Left ventricle myocardium inferior (tissue), 1 donor: ENCODE measurements at regions not wholly inside any gene's neighbourhood (a gene's known extent, or its start where the extent isn't known, plus 50 kb on each side); places are given as distances from the start of the nearest gene placed in this dataset.

Source experiments
- DNase-seq: peaks from one replicate; pipeline ENCODE4 v3.0.0-alpha.2; 2020
- H3K27ac ChIP-seq: fragments of 200-600 bp; replicated peaks from 2 replicates; pipeline ENCODE4 v1.8.0; 2021
- H3K27me3 ChIP-seq: fragments of 200-600 bp; 2 replicates; pipeline ENCODE4 v1.8.0; 2021; ENCODE audit warnings: low read depth
- H3K36me3 ChIP-seq: fragments of 200-600 bp; 2 replicates; pipeline ENCODE4 v1.8.0; 2021
- H3K4me1 ChIP-seq: fragments of 200-600 bp; 2 replicates; pipeline ENCODE4 v1.8.0; 2021
- H3K4me3 ChIP-seq: fragments of 200-600 bp; 2 replicates; pipeline ENCODE4 v1.8.0; 2021; ENCODE audit warnings: mild to moderate bottlenecking, moderate library complexity
- H3K9me3 ChIP-seq: fragments of 200-600 bp; replicated peaks from 2 replicates; pipeline ENCODE4 v1.8.0; 2021
- CTCF ChIP-seq: fragments of 200-600 bp; IDR thresholded peaks from 2 replicates; pipeline ENCODE4 v1.8.0; 2021; ENCODE audit warnings: antibody characterized with exemption, mild to moderate bottlenecking, borderline replicate concordance
- intact Hi-C: fragments of 100-400 bp; cut with micrococcal nuclease; formaldehyde crosslinking; loops from one replicate; pipeline ENCODE4 v1.11.0; 2022
- donor health status: DM: no; HTN: yes; CAD: no; lungs with severe emphysema.

GRCh38 chr15:31934821-31935220, 95.5 kb upstream of the CHRNA7 start:
- H3K27me3 ChIP-seq, result peaks cover 31% of the 10 kb centered on the region
- no peak overlapping the region for H3K4me3 ChIP-seq
- no peaks in the 10 kb centered on the region for H3K36me3 ChIP-seq
- H3K9me3 ChIP-seq, result no peaks in the 10 kb centered on the region
- H3K4me1 ChIP-seq, result no peaks in the 10 kb centered on the region
- H3K27ac ChIP-seq, result no peak overlapping the region
- DNase-seq, result no peak
- no peak for TF ChIP-seq CTCF
- intact Hi-C loops, result no loop called here

DNA sequence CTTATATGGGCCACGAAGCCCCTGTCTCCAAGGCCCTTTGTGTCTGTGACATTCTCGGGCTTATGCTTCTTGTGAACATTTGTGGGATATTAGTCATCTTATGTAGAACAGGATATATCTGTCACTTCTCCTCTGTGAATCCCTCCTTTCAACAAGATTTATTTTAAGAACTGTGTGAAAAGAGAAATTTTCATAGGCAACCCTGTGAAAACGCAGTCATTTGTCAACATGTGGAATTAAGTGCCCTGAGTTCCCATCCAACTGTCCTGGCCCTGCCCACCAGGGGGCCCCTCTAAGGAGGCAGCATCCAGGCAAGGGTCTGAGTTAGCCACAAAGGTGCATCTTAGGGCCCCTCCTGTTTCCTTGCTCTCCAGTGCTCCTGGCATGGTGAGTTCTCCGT, 76.8 kb upstream of the CHRNA7 start:
- peaks cover 28% of the 10 kb centered on the region for H3K27me3 ChIP-seq
- DNase-seq, result no peak
- H3K36me3 ChIP-seq, result no peaks in the 10 kb centered on the region
- no peak overlapping the region for H3K4me3 ChIP-seq
- intact Hi-C loops, result no loop called here
- H3K27ac ChIP-seq, result no peak overlapping the region
- no peak for TF ChIP-seq CTCF
- peaks cover 24% of the 10 kb centered on the region for H3K9me3 ChIP-seq
- H3K4me1 ChIP-seq, result no peaks in the 10 kb centered on the region

DNA sequence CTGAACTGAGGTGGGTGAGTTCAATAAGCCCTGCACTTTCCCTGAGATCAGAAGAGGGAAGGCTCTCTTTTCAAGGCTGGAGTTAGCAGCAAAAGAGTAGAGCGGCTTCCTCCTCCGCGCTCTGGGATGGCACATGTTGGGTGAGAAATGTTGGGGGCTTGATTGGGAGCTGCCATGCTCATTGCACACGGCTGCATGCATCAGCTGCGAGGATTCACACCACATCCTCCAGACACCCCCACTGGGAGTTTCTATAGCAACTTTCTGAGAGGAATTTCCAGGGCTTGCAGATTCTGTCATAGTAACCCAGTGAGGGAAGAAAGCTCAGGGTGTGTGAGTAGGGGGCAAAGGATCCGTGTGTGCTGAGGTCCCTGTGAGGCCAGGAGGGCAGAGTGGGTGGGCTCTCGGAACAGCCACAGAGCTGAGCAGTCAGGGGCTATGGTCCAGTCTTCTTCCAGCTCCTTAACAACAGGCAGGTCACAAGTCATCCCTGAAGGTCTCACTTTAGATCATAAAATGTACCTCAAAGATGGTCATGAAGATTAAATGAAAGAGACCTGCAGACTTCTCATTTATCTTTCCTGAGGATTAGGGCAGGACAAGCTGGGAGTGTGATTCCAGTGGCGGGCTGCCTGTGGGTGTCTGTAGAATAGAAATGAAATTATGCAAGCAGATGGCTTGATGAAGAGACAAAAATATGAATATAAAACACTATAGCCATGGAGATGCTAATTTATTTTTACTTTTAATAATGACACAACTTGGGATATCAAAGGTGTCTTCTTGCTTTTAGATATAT, 75.7 kb upstream of the CHRNA7 start:
- Histone ChIP-seq H3K9me3 (peaks cover 35% of the 10 kb centered on the region), H3K4me3 (no peak overlapping the region), H3K27ac (no peak overlapping the region), H3K36me3 (no peaks in the 10 kb centered on the region), H3K4me1 (no peaks in the 10 kb centered on the region), H3K27me3 (peaks cover 28% of the 10 kb centered on the region)
- no peak for DNase-seq
- intact Hi-C loops, result no loop called here
- no peak for TF ChIP-seq CTCF

- DNase-seq, result no peak
- Histone ChIP-seq H3K9me3 (peaks cover 47% of the 10 kb centered on the region), H3K36me3 (no peaks in the 10 kb centered on the region), H3K27me3 (peaks cover 28% of the 10 kb centered on the region), H3K4me1 (no peaks in the 10 kb centered on the region), H3K4me3 (no peak overlapping the region), H3K27ac (no peak overlapping the region)
- no peak for TF ChIP-seq CTCF
- intact Hi-C loops, result no loop called here
Measured at GRCh38 chr15:31955734-31956133, 74.6 kb upstream of the CHRNA7 start.

GRCh38 chr15:31957581-31957980, 72.7 kb upstream of the CHRNA7 start:
- intact Hi-C loops, result no loop called here
- Histone ChIP-seq H3K4me3 (no peak overlapping the region), H3K27ac (no peak overlapping the region), H3K4me1 (no peaks in the 10 kb centered on the region), H3K36me3 (no peaks in the 10 kb centered on the region), H3K9me3 (peaks cover 49% of the 10 kb centered on the region), H3K27me3 (peaks cover 20% of the 10 kb centered on the region)
- DNase-seq, result no peak
- no peak for TF ChIP-seq CTCF
